K562 (cell line): ENCODE measurements at regions not wholly inside any gene's neighbourhood (a gene's known extent, or its start where the extent isn't known, plus 50 kb on each side); places are given as distances from the start of the nearest gene placed in this dataset.
"Not testable (repeated sequence)": the region's sequence is repeated elsewhere in the genome, so short reads cannot be mapped to it uniquely, and the experiment has no call there.

ENCODE experiments used
- ATAC-seq: fragments of 200-7000 bp; cut with Tn5 transposase; 3 replicates; pipeline ENCODE4 v1.9.1; 2020; ENCODE audit warnings: moderate library complexity
- BruUV-seq: library from RNA; stranded (reverse); fragments of 400-500 nt; replicated peaks from 2 replicates; lab custom pipeline; 2021; lab: Mats Ljungman, UMichigan
- CTCF ChIA-PET: fragments of 300-600 bp; formaldehyde crosslinking; extraction: SDS; loops from one replicate; lab custom pipeline; 2021; ENCODE audit warnings: low intra/inter-chr PET ratio; lab: Yijun Ruan, JAX
- POLR2A ChIA-PET: fragments of 300-600, 350-650 bp; sonication (Branson Sonifier 250); formaldehyde crosslinking; extraction: SDS; loops from one replicate; lab custom pipeline; 2021; ENCODE audit warnings: antibody characterized with exemption, inconsistent platforms; lab: Yijun Ruan, JAX
- DNase-seq, 4 experiments: peaks; one replicate each; pipeline versions ENCODE4 v3.0.0 to v3.0.0-alpha.2; 2011 to 2018; ENCODE audit warnings: low spot score in 3 of 4, mixed read lengths in 3 of 4; ENCODE audit errors: extremely low read depth in 1 of 4
- FAIRE-seq: peaks from 2 replicates; lab custom pipeline; 2011; peaks lifted over from hg19 to GRCh38; lab: Jason Lieb, UNC
- H2AFZ ChIP-seq: 2 replicates; pipeline ENCODE4 v1.6.0; 2011; ENCODE audit warnings: low read depth, low read length, control low read depth, inconsistent platforms
- H3K27ac ChIP-seq: fragments of 200-600 bp; 3 replicates; pipeline ENCODE4 v1.8.0; 2011; ENCODE audit warnings: low read depth, mild to moderate bottlenecking, control low read depth, inconsistent platforms, low read length, moderate library complexity, mixed read lengths; ENCODE audit errors: extremely low read depth
- H3K27me3 ChIP-seq, 2 experiments: fragments of 300-600 bp in 1 of 2; 2 replicates in 1 of 2; 3 replicates in 1 of 2; pipeline versions ENCODE4 v1.6.0 to v1.8.0; 2011; ENCODE audit warnings: inconsistent platforms in 2 of 2, low read length in 2 of 2, mild to moderate bottlenecking in 1 of 2, mixed read lengths in 1 of 2, moderate library complexity in 1 of 2; ENCODE audit not compliant: control insufficient read depth in 2 of 2, insufficient read depth in 2 of 2
- H3K36me3 ChIP-seq: fragments of 300-600 bp; 3 replicates; pipeline ENCODE4 v1.8.0; 2011; ENCODE audit warnings: mild to moderate bottlenecking, low read length, inconsistent platforms; ENCODE audit not compliant: control insufficient read depth, insufficient read depth
- H3K4me1 ChIP-seq, 2 experiments: fragments of 200-600 bp in 1 of 2; replicated peaks in 1 of 2; 2 replicates in 1 of 2; 3 replicates in 1 of 2; pipeline versions ENCODE4 v1.5.1 to v1.8.0; 2011; ENCODE audit warnings: inconsistent platforms in 2 of 2, low read length in 2 of 2, mild to moderate bottlenecking in 1 of 2, mixed read lengths in 1 of 2, moderate library complexity in 1 of 2; ENCODE audit not compliant: control insufficient read depth in 2 of 2, insufficient read depth in 2 of 2
- H3K4me2 ChIP-seq: 2 replicates; pipeline ENCODE4 v1.6.1; 2011; ENCODE audit warnings: low read length, control low read depth, inconsistent platforms, mixed read lengths; ENCODE audit not compliant: insufficient read depth
- H3K4me3 ChIP-seq: fragments of 200-600 bp; sonication (generic), shearing (Covaris generic); 2 replicates; pipeline ENCODE4 v1.5.1; 2016; ENCODE audit warnings: control low read depth, inconsistent platforms
- H3K79me2 ChIP-seq: fragments of 200-600 bp; 3 replicates; pipeline ENCODE4 v1.8.0; 2011; ENCODE audit warnings: low read length, inconsistent platforms; ENCODE audit not compliant: control insufficient read depth, insufficient read depth
- H3K9ac ChIP-seq, 2 experiments: 2 replicates each; pipeline versions ENCODE4 v1.6.0 to v1.6.1; 2011; ENCODE audit warnings: low read depth in 2 of 2, low read length in 2 of 2, control low read depth in 1 of 2, inconsistent platforms in 1 of 2, mild to moderate bottlenecking in 1 of 2, mixed read lengths in 1 of 2; ENCODE audit not compliant: insufficient read depth in 1 of 2
- H3K9me1 ChIP-seq: one replicate; pipeline ENCODE4 v1.6.0; 2011; ENCODE audit warnings: inconsistent platforms, mild to moderate bottlenecking, low read length, moderate library complexity; ENCODE audit not compliant: control insufficient read depth, insufficient read depth
- H3K9me3 ChIP-seq: replicated peaks from 2 replicates; pipeline ENCODE4 v1.5.1; 2011; ENCODE audit warnings: low read depth, low read length, inconsistent platforms; ENCODE audit not compliant: control insufficient read depth, insufficient read depth
- H4K20me1 ChIP-seq: replicated peaks from 2 replicates; pipeline ENCODE4 v1.6.1; 2011; ENCODE audit warnings: low read length, inconsistent platforms, mixed read lengths; ENCODE audit not compliant: control insufficient read depth, insufficient read depth
- ARHGAP35 ChIP-seq: fragments of 450-650 bp; IDR thresholded peaks from 2 replicates; pipeline ENCODE4 v1.6.1; 2018; ENCODE audit not compliant: partially characterized antibody
- ILF3 ChIP-seq: fragments of 450-650 bp; IDR thresholded peaks from 2 replicates; pipeline ENCODE4 v1.6.1; 2018; ENCODE audit warnings: antibody characterized with exemption, mild to moderate bottlenecking, moderate library complexity, borderline replicate concordance
- PCBP1 ChIP-seq: fragments of 200-400 bp; formaldehyde crosslinking; IDR thresholded peaks from 2 replicates; pipeline ENCODE4 v1.6.1; 2018; ENCODE audit warnings: mild to moderate bottlenecking, low read depth, low read length; ENCODE audit not compliant: poor library complexity, severe bottlenecking
- RFX7 ChIP-seq: fragments of 250-450 bp; sonication (Bioruptor Pico); IDR thresholded peaks from 2 replicates; pipeline ENCODE4 v1.5.1; 2021; ENCODE audit warnings: mild to moderate bottlenecking
- SMAD3 ChIP-seq: fragments of 450-650 bp; formaldehyde crosslinking; conservative IDR thresholded peaks from 2 replicates; pipeline ENCODE4 v1.4.0; 2020; ENCODE audit warnings: mild to moderate bottlenecking
- SREBF1 ChIP-seq: fragments of 150-350 bp; IDR thresholded peaks from 2 replicates; pipeline ENCODE4 v1.6.1; 2014; ENCODE audit warnings: antibody characterized with exemption, low read depth, low read length, borderline replicate concordance
- STAG1 ChIP-seq: sonication (generic); formaldehyde crosslinking; IDR thresholded peaks from 2 replicates; pipeline ENCODE4 v1.5.0; 2020; ENCODE audit warnings: missing genetic modification reagents, borderline replicate concordance
- TEAD1 ChIP-seq, 2 experiments: fragments of 450-650 bp in 1 of 2; sonication (generic) in 1 of 2; formaldehyde crosslinking; IDR thresholded peaks; 2 replicates each; pipeline versions ENCODE4 v1.4.0 to v1.8.0; 2020 to 2022; ENCODE audit warnings: mild to moderate bottlenecking in 2 of 2, missing genetic modification reagents in 1 of 2
- TEAD4 ChIP-seq, 2 experiments: sonication (generic) in 1 of 2; formaldehyde crosslinking in 1 of 2; IDR thresholded peaks; 2 replicates each; pipeline versions ENCODE4 v1.6.1 to v1.8.0; 2012 to 2022; ENCODE audit warnings: borderline replicate concordance in 1 of 2, inconsistent platforms in 1 of 2, low read length in 1 of 2, mild to moderate bottlenecking in 1 of 2, missing genetic modification reagents in 1 of 2
- THRAP3 ChIP-seq: fragments of 450-650 bp; IDR thresholded peaks from 2 replicates; pipeline ENCODE4 v1.6.1; 2016; ENCODE audit warnings: mild to moderate bottlenecking, inconsistent platforms, borderline replicate concordance
- ZNF184 ChIP-seq: sonication (generic); formaldehyde crosslinking; IDR thresholded peaks from 2 replicates; pipeline ENCODE4 v1.5.0; 2020; ENCODE audit warnings: missing genetic modification reagents
- ZNF699 ChIP-seq: fragments of 250-450 bp; sonication (Bioruptor Pico); IDR thresholded peaks from 2 replicates; pipeline ENCODE4 v1.8.0; 2021; ENCODE audit warnings: mild to moderate bottlenecking, moderate library complexity; ENCODE audit not compliant: insufficient replicate concordance
- WGBS: fragments of 100-300 bp; shearing (Covaris generic); methylation state at CpG from one replicate; pipeline ENCODE4 v1.1.6; 2016; ENCODE audit warnings: low coverage, mixed read lengths; ENCODE audit not compliant: insufficient coverage; ENCODE audit errors: missing lambda C conversion rate; 5-methylcytosine and 5-hydroxymethylcytosine counted together
- in situ Hi-C: fragments of 300-500 bp; cut with MboI; formaldehyde crosslinking; loops from 4 replicates; pipeline ENCODE4 v1.15.0; 2018; ENCODE audit warnings: inconsistent platforms, mixed read lengths
- intact Hi-C: fragments of 100-400 bp; cut with micrococcal nuclease; formaldehyde crosslinking; loops from 2 replicates; pipeline ENCODE4 v1.14.2; 2022
- TF ChIP-seq, protein P1 (sequence below): fragments of 250-450 bp; sonication (Bioruptor Pico); IDR thresholded peaks from 2 replicates; pipeline ENCODE4 v1.4.0; 2020; ENCODE audit warnings: mild to moderate bottlenecking, moderate library complexity

GRCh38 chr1:94296018-94296417 lies 58.6 kb upstream of the ARHGAP29 start:
- CTCF ChIA-PET = no interaction called here
- BruUV-seq = no TSS peak
- WGBS = 0% methylated on average over 5 of the region's 5 CpGs
- ATAC-seq (no peak), FAIRE-seq (no peak)
- H3K9ac ChIP-seq = no peak overlapping the region
- no peak overlapping the region for H3K27ac ChIP-seq
- H3K79me2 ChIP-seq = no peaks in the 10 kb centered on the region
- H3K4me3 ChIP-seq = no peak overlapping the region
- TF ChIP-seq ARHGAP35 = no peak
- no peak for TF ChIP-seq TEAD1 (CRISPR knock-in tag; IDR thresholded peaks at IDR 0.05)
- no peak for TF ChIP-seq SREBF1
- TF ChIP-seq, protein P1, sequence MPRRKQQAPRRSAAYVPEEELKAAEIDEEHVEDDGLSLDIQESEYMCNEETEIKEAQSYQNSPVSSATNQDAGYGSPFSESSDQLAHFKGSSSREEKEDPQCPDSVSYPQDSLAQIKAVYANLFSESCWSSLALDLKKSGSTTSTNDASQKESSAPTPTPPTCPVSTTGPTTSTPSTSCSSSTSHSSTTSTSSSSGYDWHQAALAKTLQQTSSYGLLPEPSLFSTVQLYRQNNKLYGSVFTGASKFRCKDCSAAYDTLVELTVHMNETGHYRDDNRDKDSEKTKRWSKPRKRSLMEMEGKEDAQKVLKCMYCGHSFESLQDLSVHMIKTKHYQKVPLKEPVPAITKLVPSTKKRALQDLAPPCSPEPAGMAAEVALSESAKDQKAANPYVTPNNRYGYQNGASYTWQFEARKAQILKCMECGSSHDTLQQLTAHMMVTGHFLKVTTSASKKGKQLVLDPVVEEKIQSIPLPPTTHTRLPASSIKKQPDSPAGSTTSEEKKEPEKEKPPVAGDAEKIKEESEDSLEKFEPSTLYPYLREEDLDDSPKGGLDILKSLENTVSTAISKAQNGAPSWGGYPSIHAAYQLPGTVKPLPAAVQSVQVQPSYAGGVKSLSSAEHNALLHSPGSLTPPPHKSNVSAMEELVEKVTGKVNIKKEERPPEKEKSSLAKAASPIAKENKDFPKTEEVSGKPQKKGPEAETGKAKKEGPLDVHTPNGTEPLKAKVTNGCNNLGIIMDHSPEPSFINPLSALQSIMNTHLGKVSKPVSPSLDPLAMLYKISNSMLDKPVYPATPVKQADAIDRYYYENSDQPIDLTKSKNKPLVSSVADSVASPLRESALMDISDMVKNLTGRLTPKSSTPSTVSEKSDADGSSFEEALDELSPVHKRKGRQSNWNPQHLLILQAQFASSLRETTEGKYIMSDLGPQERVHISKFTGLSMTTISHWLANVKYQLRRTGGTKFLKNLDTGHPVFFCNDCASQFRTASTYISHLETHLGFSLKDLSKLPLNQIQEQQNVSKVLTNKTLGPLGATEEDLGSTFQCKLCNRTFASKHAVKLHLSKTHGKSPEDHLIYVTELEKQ = no peak
- no peak for TF ChIP-seq PCBP1
- TF ChIP-seq STAG1 = no peak
- TF ChIP-seq TEAD4 (IDR thresholded peaks at IDR 0.05; ENCODE audit: low read length) = no peak
- TF ChIP-seq TEAD4 (CRISPR knock-in tag; IDR thresholded peaks at IDR 0.05; ENCODE audit: borderline replicate concordance) = no peak
- TF ChIP-seq ZNF699 (CRISPR knock-in tag) = no peak
- no peak for TF ChIP-seq SMAD3
- no peak for TF ChIP-seq RFX7 (CRISPR knock-in tag)
- no peak for TF ChIP-seq ZNF184
- no peak for TF ChIP-seq THRAP3
- TF ChIP-seq ILF3 = no peak
- TF ChIP-seq, all 486 proteins: peak for 0
- no peak overlapping the region for H2AFZ ChIP-seq
- H3K9me1 ChIP-seq = no peaks in the 10 kb centered on the region
- intact Hi-C loops (no loop called here), in situ Hi-C loops (no loop called here)
- H3K4me1 ChIP-seq = no peaks in the 10 kb centered on the region
- POLR2A ChIA-PET = no interaction called here
- no peaks in the 10 kb centered on the region for H4K20me1 ChIP-seq
- H3K9me3 ChIP-seq = no peaks in the 10 kb centered on the region
- DNase-seq = no peak
- no peaks in the 10 kb centered on the region for H3K36me3 ChIP-seq
- H3K27me3 ChIP-seq = no peaks in the 10 kb centered on the region
- no peak overlapping the region for H3K4me2 ChIP-seq

GRCh38 chr1:94292978-94293377 lies 55.6 kb upstream of the ARHGAP29 start:
- 1% methylated on average over 7 of the region's 8 CpGs for WGBS
- H3K27ac ChIP-seq, H4K20me1 ChIP-seq, ATAC-seq, H3K9ac ChIP-seq, BruUV-seq, H3K4me1 ChIP-seq, DNase-seq, CTCF ChIA-PET, intact Hi-C loops, FAIRE-seq, H2AFZ ChIP-seq, H3K4me2 ChIP-seq, H3K9me3 ChIP-seq, H3K79me2 ChIP-seq, H3K4me3 ChIP-seq, H3K36me3 ChIP-seq, H3K27me3 ChIP-seq, in situ Hi-C loops, H3K9me1 ChIP-seq: not testable (repeated sequence)
- POLR2A ChIA-PET = interaction anchor here (0.8 to 1.4 kb wide), 2 partner anchors 10 to 25 kb away, joined by 3 read pairs; no protein-coding TSS in a partner anchor
